ENCODE measurements at regions not wholly inside any gene's neighbourhood (a gene's known extent, or its start where the extent isn't known, plus 50 kb on each side); places are given as distances from the start of the nearest gene placed in this dataset.

- ATAC-seq (replicated peaks in 6 of 8), result no peak
- H3K4me3 ChIP-seq, result no peak overlapping the region
- in situ Hi-C loops (cut with MboI; ENCODE audit: low pct_unique_long_range_greater_than_20kb in 2 of 9, low sequenced_read_pairs in 9 of 9, unreplicated experiment in 9 of 9), result no loop called here
- WGBS, 10 experiments, result 0 to 100% (median 90%) methylated on average over 1 to 6 of the region's 6 CpGs; no CpG with 5 or more reads in 1 of the 10 experiments
- H3K27ac ChIP-seq, result no peak overlapping the region
- H3K4me1 ChIP-seq (replicated peaks in 1 of 2), result peaks cover 0 to 2% of the 10 kb centered on the region in 2 donors
Measured at GRCh38 chr4:59039046-59039445, 1928.9 kb upstream of the IGFBP7 start.

- Histone ChIP-seq H3K4me1 (replicated peaks in 1 of 2) (no peaks in the 10 kb centered on the region), H3K4me3 (no peak overlapping the region), H3K27ac (no peak overlapping the region)
- in situ Hi-C loops (cut with MboI; ENCODE audit: low pct_unique_long_range_greater_than_20kb in 2 of 9, low sequenced_read_pairs in 9 of 9, unreplicated experiment in 9 of 9), result no loop called here
- peak in 1 of 8 experiments; percentile 28 for ATAC-seq (replicated peaks in 6 of 8)
- WGBS, 10 experiments, result 0 to 97% (median 76%) methylated on average over 2 to 5 of the region's 5 CpGs; no CpG with 5 or more reads in 1 of the 10 experiments
Measured at GRCh38 chr4:59044286-59044900, 1934.2 kb upstream of the IGFBP7 start.

- no peak overlapping the region for H3K4me3 ChIP-seq
- no peak for ATAC-seq (replicated peaks in 6 of 8)
- in situ Hi-C loops (cut with MboI; ENCODE audit: low pct_unique_long_range_greater_than_20kb in 2 of 9, low sequenced_read_pairs in 9 of 9, unreplicated experiment in 9 of 9), result no loop called here
- H3K4me1 ChIP-seq (replicated peaks in 1 of 2), result peaks cover 0 to 6% of the 10 kb centered on the region in 2 donors
- H3K27ac ChIP-seq, result no peak overlapping the region
- WGBS, 10 experiments, result 0 to 100% (median 75%) methylated on average over 1 of the region's 1 CpG
Measured at GRCh38 chr4:59054086-59054485, 1943.9 kb upstream of the IGFBP7 start.

- Histone ChIP-seq H3K4me3 (no peak overlapping the region), H3K27ac (no peak overlapping the region), H3K4me1 (replicated peaks in 1 of 2) (peaks cover 0 to 7% of the 10 kb centered on the region in 2 donors)
- WGBS, 10 experiments, result 20 to 100% (median 92%) methylated on average over 1 to 2 of the region's 2 CpGs
- no peak for ATAC-seq (replicated peaks in 6 of 8)
- in situ Hi-C loops (cut with MboI; ENCODE audit: low pct_unique_long_range_greater_than_20kb in 2 of 9, low sequenced_read_pairs in 9 of 9, unreplicated experiment in 9 of 9), result no loop called here
Measured at GRCh38 chr4:59057804-59058203, 1947.6 kb upstream of the IGFBP7 start.

- in situ Hi-C loops (cut with MboI; ENCODE audit: low pct_unique_long_range_greater_than_20kb in 2 of 9, low sequenced_read_pairs in 9 of 9, unreplicated experiment in 9 of 9), result no loop called here
Measured at GRCh38 chr4:59058543-59058942, 1948.4 kb upstream of the IGFBP7 start.

GRCh38 chr4:59060002-59060846 is 1950.0 kb upstream of the IGFBP7 start:
- H3K4me1 ChIP-seq (replicated peaks in 1 of 2), result peaks cover 0 to 10% of the 10 kb centered on the region in 2 donors
- in situ Hi-C loops (cut with MboI; ENCODE audit: low pct_unique_long_range_greater_than_20kb in 2 of 9, low sequenced_read_pairs in 9 of 9, unreplicated experiment in 9 of 9), result no loop called here
- H3K4me3 ChIP-seq, result no peak overlapping the region
- 15 to 96% (median 70%) methylated on average over 1 to 8 of the region's 13 CpGs; no CpG with 5 or more reads in 2 of the 10 experiments for WGBS, 10 experiments
- ATAC-seq (replicated peaks in 6 of 8), result no peak
- H3K27ac ChIP-seq, result no peak overlapping the region

More at GRCh38 chr4:59058543-59058942, 1948.4 kb upstream of the IGFBP7 start:
- Histone ChIP-seq H3K27ac (no peak overlapping the region), H3K4me3 (no peak overlapping the region), H3K4me1 (replicated peaks in 1 of 2) (peaks cover 0 to 10% of the 10 kb centered on the region in 2 donors)
- peak in 4 of 8 experiments; percentile 52 to 65 (median 62) for ATAC-seq (replicated peaks in 6 of 8)
- WGBS, 10 experiments, result 0 to 41% (median 4%) methylated on average over 1 to 2 of the region's 2 CpGs; no CpG with 5 or more reads in 2 of the 10 experiments

- WGBS, 10 experiments, result 0 to 100% (median 76%) methylated on average over 1 to 2 of the region's 2 CpGs; no CpG with 5 or more reads in 1 of the 10 experiments
- Histone ChIP-seq H3K4me3 (no peak overlapping the region), H3K27ac (no peak overlapping the region), H3K4me1 (replicated peaks in 1 of 2) (peaks cover 0 to 10% of the 10 kb centered on the region in 2 donors)
- ATAC-seq (replicated peaks in 6 of 8), result peak in 2 of 8 experiments; percentile 16 to 59
- in situ Hi-C loops (cut with MboI; ENCODE audit: low pct_unique_long_range_greater_than_20kb in 2 of 9, low sequenced_read_pairs in 9 of 9, unreplicated experiment in 9 of 9), result no loop called here
Measured at GRCh38 chr4:59060895-59061294, 1950.7 kb upstream of the IGFBP7 start.

GRCh38 chr4:59063015-59063720 is 1953.0 kb upstream of the IGFBP7 start:
- in situ Hi-C loops (cut with MboI; ENCODE audit: low pct_unique_long_range_greater_than_20kb in 2 of 9, low sequenced_read_pairs in 9 of 9, unreplicated experiment in 9 of 9), result no loop called here
- Histone ChIP-seq H3K27ac (no peak overlapping the region), H3K4me3 (no peak overlapping the region), H3K4me1 (replicated peaks in 1 of 2) (peaks cover 0 to 10% of the 10 kb centered on the region in 2 donors)
- 0 to 96% (median 78%) methylated on average over 1 to 4 of the region's 4 CpGs for WGBS, 10 experiments
- peak in 5 of 8 experiments; percentile 25 to 71 (median 62) for ATAC-seq (replicated peaks in 6 of 8)

GRCh38 chr4:59068722-59069418 is 1958.7 kb upstream of the IGFBP7 start:
- peak in 5 of 8 experiments; percentile 54 to 91 (median 82) for ATAC-seq (replicated peaks in 6 of 8)
- in situ Hi-C loops (cut with MboI; ENCODE audit: low pct_unique_long_range_greater_than_20kb in 2 of 9, low sequenced_read_pairs in 9 of 9, unreplicated experiment in 9 of 9), result no loop called here
- Histone ChIP-seq H3K4me1 (replicated peaks in 1 of 2) (peaks cover 6 to 11% of the 10 kb centered on the region in 2 donors), H3K4me3 (no peak overlapping the region), H3K27ac (no peak overlapping the region)
- WGBS, 10 experiments, result 2 to 86% (median 34%) methylated on average over 1 to 6 of the region's 7 CpGs

- Histone ChIP-seq H3K4me1 (replicated peaks in 1 of 2) (no peaks in the 10 kb centered on the region), H3K27ac (no peak overlapping the region), H3K4me3 (no peak overlapping the region)
- WGBS, 10 experiments, result 0 to 100% (median 60%) methylated on average over 1 to 3 of the region's 3 CpGs; no CpG with 5 or more reads in 2 of the 10 experiments
- in situ Hi-C loops (cut with MboI; ENCODE audit: low pct_unique_long_range_greater_than_20kb in 2 of 9, low sequenced_read_pairs in 9 of 9, unreplicated experiment in 9 of 9), result no loop called here
- no peak for ATAC-seq (replicated peaks in 6 of 8)
Measured at GRCh38 chr4:59086410-59086809, 1976.2 kb upstream of the IGFBP7 start.

GRCh38 chr4:59091146-59092142 is 1981.3 kb upstream of the IGFBP7 start:
- in situ Hi-C loops (cut with MboI; ENCODE audit: low pct_unique_long_range_greater_than_20kb in 2 of 9, low sequenced_read_pairs in 9 of 9, unreplicated experiment in 9 of 9), result no loop called here
- no peaks in the 10 kb centered on the region for H3K4me1 ChIP-seq (replicated peaks in 1 of 2)
- WGBS, 10 experiments, result 0 to 100% (median 60%) methylated on average over 1 to 5 of the region's 12 CpGs; no CpG with 5 or more reads in 1 of the 10 experiments
- H3K27ac ChIP-seq, result no peak overlapping the region
- ATAC-seq (replicated peaks in 6 of 8), result peak in 2 of 8 experiments; percentile 27 to 60
- no peak overlapping the region for H3K4me3 ChIP-seq
